Liver (tissue), 8 donors: ENCODE measurements at regions not wholly inside any gene's neighbourhood (a gene's known extent, or its start where the extent isn't known, plus 50 kb on each side); places are given as distances from the start of the nearest gene placed in this dataset.

Source experiments
- DNase-seq: peaks from one replicate; pipeline ENCODE4 v3.0.0-alpha.2; 2017; ENCODE audit warnings: low spot score
- H3K27ac ChIP-seq, 2 donors: one replicate each; pipeline ENCODE4 v1.7.0; 2013; ENCODE audit warnings: inconsistent platforms in 2 of 2, low read length in 2 of 2, control low read depth in 1 of 2, low read depth in 1 of 2, mild to moderate bottlenecking in 1 of 2
- H3K27me3 ChIP-seq, 4 donors: one replicate each; pipeline versions ENCODE4 v1.6.1 to v1.7.0; 2013; ENCODE audit warnings: low read length in 3 of 4, inconsistent platforms in 1 of 4, mild to moderate bottlenecking in 1 of 4, moderate library complexity in 1 of 4; ENCODE audit not compliant: control insufficient read depth in 4 of 4, insufficient read depth in 4 of 4
- H3K36me3 ChIP-seq, 4 donors: one replicate each; pipeline versions ENCODE4 v1.6.1 to v1.7.0; 2013; ENCODE audit warnings: low read length in 3 of 4, mild to moderate bottlenecking in 3 of 4, low read depth in 1 of 4, moderate library complexity in 1 of 4; ENCODE audit not compliant: control insufficient read depth in 4 of 4, insufficient read depth in 3 of 4
- H3K4me1 ChIP-seq, 4 donors: one replicate each; pipeline versions ENCODE4 v1.6.1 to v1.7.0; 2013; ENCODE audit warnings: low read length in 3 of 4, mild to moderate bottlenecking in 3 of 4, moderate library complexity in 1 of 4; ENCODE audit not compliant: control insufficient read depth in 4 of 4, insufficient read depth in 4 of 4
- H3K4me3 ChIP-seq, 3 donors: one replicate each; pipeline versions ENCODE4 v1.6.1 to v1.7.0; 2013; ENCODE audit warnings: low read length in 3 of 3, control low read depth in 1 of 3, low read depth in 1 of 3, mild to moderate bottlenecking in 1 of 3
- H3K9ac ChIP-seq, 2 donors: one replicate each; pipeline ENCODE4 v1.7.0; 2013; ENCODE audit warnings: low read length in 2 of 2, mild to moderate bottlenecking in 2 of 2, moderate library complexity in 2 of 2, control low read depth in 1 of 2, low read depth in 1 of 2
- H3K9me3 ChIP-seq, 4 donors: one replicate each; pipeline versions ENCODE4 v1.6.1 to v1.7.0; 2013; ENCODE audit warnings: low read length in 3 of 4; ENCODE audit not compliant: control insufficient read depth in 4 of 4
- ATF3 ChIP-seq: IDR thresholded peaks from 2 replicates; pipeline ENCODE4 v1.6.1; 2016; ENCODE audit warnings: antibody characterized with exemption
- CTCF ChIP-seq: fragments of 150-350 bp; IDR thresholded peaks from 2 replicates; pipeline ENCODE4 v1.5.1; 2017; ENCODE audit warnings: improper control_type of control experiment, low read depth, low read length; ENCODE audit not compliant: missing input control
- EGR1 ChIP-seq, 2 donors: IDR thresholded peaks; 2 replicates each; pipeline ENCODE4 v1.6.1; 2016 to 2018; ENCODE audit warnings: antibody characterized with exemption in 2 of 2, low read depth in 2 of 2
- FOXA1 ChIP-seq: IDR thresholded peaks from 2 replicates; pipeline ENCODE4 v1.6.1; 2016; ENCODE audit warnings: antibody characterized with exemption
- FOXA2 ChIP-seq: IDR thresholded peaks from 2 replicates; pipeline ENCODE4 v1.6.1; 2016; ENCODE audit warnings: antibody characterized with exemption
- GABPA ChIP-seq, 2 donors: IDR thresholded peaks in 1 of 2; conservative IDR thresholded peaks in 1 of 2; 2 replicates each; pipeline ENCODE4 v1.6.1; 2016; ENCODE audit warnings: antibody characterized with exemption in 2 of 2, mild to moderate bottlenecking in 1 of 2, moderate library complexity in 1 of 2
- HNF4G ChIP-seq: IDR thresholded peaks from 2 replicates; pipeline ENCODE4 v1.6.1; 2016; ENCODE audit warnings: antibody characterized with exemption
- JUND ChIP-seq, 2 donors: IDR thresholded peaks; 2 replicates each; pipeline ENCODE4 v1.6.1; 2016; ENCODE audit warnings: antibody characterized with exemption in 2 of 2
- MAX ChIP-seq: IDR thresholded peaks from 2 replicates; pipeline ENCODE4 v1.6.1; 2016; ENCODE audit warnings: antibody characterized with exemption
- RAD21 ChIP-seq, 2 donors: IDR thresholded peaks; 2 replicates each; pipeline ENCODE4 v1.6.1; 2016; ENCODE audit warnings: antibody characterized with exemption in 2 of 2, mild to moderate bottlenecking in 2 of 2
- REST ChIP-seq: IDR thresholded peaks from 2 replicates; pipeline ENCODE4 v1.6.1; 2016; ENCODE audit warnings: antibody characterized with exemption, mild to moderate bottlenecking
- RXRA ChIP-seq, 2 donors: IDR thresholded peaks; 2 replicates each; pipeline ENCODE4 v1.6.1; 2017 to 2018; ENCODE audit warnings: antibody characterized with exemption in 2 of 2, mild to moderate bottlenecking in 1 of 2
- SP1 ChIP-seq: IDR thresholded peaks from 2 replicates; pipeline ENCODE4 v1.6.1; 2018; ENCODE audit warnings: antibody characterized with exemption, mild to moderate bottlenecking
- TAF1 ChIP-seq: conservative IDR thresholded peaks from 2 replicates; pipeline ENCODE4 v1.6.1; 2016; ENCODE audit warnings: antibody characterized with exemption, mild to moderate bottlenecking
- WGBS: extraction: QIAGEN DNeasy Blood & Tissue Kit; methylation state at CpG from one replicate; pipeline ENCODE4 v1.1.7; 2013; 5-methylcytosine and 5-hydroxymethylcytosine counted together
- donor health status: healthy.
- donor health status: healthy.
- donor health status: healthy.
- donor health status: healthy.
- donor health status: healthy.

GRCh38 chr13:71055644-71056043 is 811.4 kb downstream of the DACH1 start:
- Histone ChIP-seq H3K27ac (no peak overlapping the region), H3K4me3 (no peak overlapping the region), H3K27me3 (no peaks in the 10 kb centered on the region), H3K4me1 (no peaks in the 10 kb centered on the region), H3K9me3 (no peaks in the 10 kb centered on the region), H3K36me3 (no peaks in the 10 kb centered on the region), H3K9ac (no peak overlapping the region)
- DNase-seq, result no peak
- 58% methylated on average over 3 of the region's 3 CpGs for WGBS
- TF ChIP-seq TAF1 (no peak), REST (no peak), FOXA1 (no peak), CTCF (no peak), SP1 (no peak), JUND (IDR thresholded peaks at IDR 0.05) (no peak), ATF3 (no peak), RAD21 (IDR thresholded peaks at IDR 0.05) (no peak), FOXA2 (no peak), GABPA (IDR thresholded peaks at IDR 0.05 in 1 of 2, conservative IDR thresholded peaks at IDR 0.05 in 1 of 2) (no peak)

DNA sequence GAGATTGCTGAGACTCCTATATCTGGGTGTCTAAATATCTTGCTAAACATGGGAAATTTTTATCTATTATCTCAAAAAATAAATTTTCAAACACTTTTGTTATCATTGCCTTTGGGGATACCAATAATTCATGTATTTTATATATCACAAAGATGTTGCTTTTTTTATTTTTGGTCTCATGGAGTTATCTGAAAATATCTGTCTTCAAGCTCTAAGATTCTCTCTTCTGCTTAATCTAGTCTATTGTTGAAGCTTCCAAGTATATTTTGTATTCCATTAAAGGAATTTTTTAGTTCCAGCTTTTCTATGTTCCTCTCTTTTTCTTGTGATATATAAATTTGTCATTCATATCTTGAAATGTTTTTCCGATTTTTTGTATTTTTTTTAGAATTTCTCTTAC is 812.0 kb downstream of the DACH1 start:
- Histone ChIP-seq H3K4me1 (no peaks in the 10 kb centered on the region), H3K36me3 (no peaks in the 10 kb centered on the region), H3K27me3 (no peaks in the 10 kb centered on the region), H3K9ac (no peak overlapping the region), H3K4me3 (no peak overlapping the region), H3K9me3 (no peaks in the 10 kb centered on the region), H3K27ac (no peak overlapping the region)
- no peak for TF ChIP-seq REST
- no peak for TF ChIP-seq RXRA (IDR thresholded peaks at IDR 0.05)
- TF ChIP-seq MAX, result no peak
- no peak for TF ChIP-seq ATF3
- TF ChIP-seq EGR1 (IDR thresholded peaks at IDR 0.05; ENCODE audit: low read depth in 2 of 2), result no peak
- no peak for TF ChIP-seq FOXA1
- no peak for TF ChIP-seq HNF4G
- DNase-seq, result no peak
- 86% methylated on average over 1 of the region's 1 CpG for WGBS
